ENCODE measurements at regions not wholly inside any gene's neighbourhood (a gene's known extent, or its start where the extent isn't known, plus 50 kb on each side); places are given as distances from the start of the nearest gene placed in this dataset.

- no peak for TF ChIP-seq PHF8 (conservative IDR thresholded peaks at IDR 0.05; ENCODE audit: low read depth, low read length)
- no peak for TF ChIP-seq MAX (IDR thresholded peaks at IDR 0.05)
- no peak for TF ChIP-seq CREB1 (IDR thresholded peaks at IDR 0.05)
- no peak for TF ChIP-seq FOSL1 (IDR thresholded peaks at IDR 0.05; ENCODE audit: insufficient read depth, low read depth, low read length)
These were observed 78.5 kb downstream of the SDC1 start (continued) for GRCh38 chr2:20146401-20146800.
